NCI-H82 treated with DMSO at 0.1 percent for 48 hours (cell line): ENCODE measurements at regions not wholly inside any gene's neighbourhood (a gene's known extent, or its start where the extent isn't known, plus 50 kb on each side); places are given as distances from the start of the nearest gene placed in this dataset.

Experiments
- DNase-seq: peaks from one replicate; lab custom pipeline; 2025; ENCODE audit not compliant: unreplicated experiment; lab: John Stamatoyannopoulos, UW

DNA sequence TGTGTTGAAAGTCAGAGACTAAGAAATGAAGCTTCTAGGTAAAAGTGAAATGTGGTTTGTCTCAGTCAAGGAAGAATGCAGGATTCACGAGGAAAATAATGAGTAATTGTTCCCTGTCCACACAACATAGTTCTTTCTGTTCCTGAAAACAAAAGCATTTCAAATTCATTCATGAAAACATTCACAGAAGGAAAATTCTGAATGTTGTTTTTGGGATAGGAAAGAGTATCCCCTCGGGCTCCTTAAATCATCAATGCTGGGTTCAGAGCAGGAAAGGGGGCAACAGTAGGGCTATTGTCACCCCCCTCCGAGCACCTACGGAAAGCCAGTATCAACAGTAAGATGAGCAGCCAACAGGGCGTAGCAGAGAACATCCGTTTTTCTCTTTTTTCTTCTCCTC is 769.9 kb upstream of the ADAMTS16 start:
- DNase-seq = no peak

GRCh38 chr5:4372481-4372880 is 767.6 kb upstream of the ADAMTS16 start:
- DNase-seq = no peak

- DNase-seq = no peak
Measured at GRCh38 chr5:4373051-4373820, 766.9 kb upstream of the ADAMTS16 start.

- DNase-seq = no peak
Measured at GRCh38 chr5:4374866-4375265, 765.3 kb upstream of the ADAMTS16 start.

GRCh38 chr5:4375640-4376039 is 764.5 kb upstream of the ADAMTS16 start:
- no peak for DNase-seq

DNA sequence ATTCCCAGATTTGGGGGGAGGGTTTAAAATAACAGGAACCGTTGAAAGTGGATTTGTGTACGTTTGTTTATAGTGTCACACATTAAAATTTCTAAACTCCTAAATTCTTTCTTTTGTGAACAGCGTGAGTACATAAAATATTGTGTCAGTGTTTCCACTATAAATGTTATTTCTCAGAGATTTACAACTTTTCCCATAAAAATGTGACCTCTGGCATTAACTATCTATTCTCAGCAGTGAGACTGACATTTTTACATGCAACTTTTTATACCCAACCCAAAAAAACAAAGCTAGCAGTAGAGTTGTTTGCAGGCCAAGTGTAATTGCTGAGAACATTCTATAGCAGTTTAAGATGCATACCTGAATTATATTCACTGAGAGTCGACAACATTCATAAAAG is 757.0 kb upstream of the ADAMTS16 start:
- no peak for DNase-seq

DNA sequence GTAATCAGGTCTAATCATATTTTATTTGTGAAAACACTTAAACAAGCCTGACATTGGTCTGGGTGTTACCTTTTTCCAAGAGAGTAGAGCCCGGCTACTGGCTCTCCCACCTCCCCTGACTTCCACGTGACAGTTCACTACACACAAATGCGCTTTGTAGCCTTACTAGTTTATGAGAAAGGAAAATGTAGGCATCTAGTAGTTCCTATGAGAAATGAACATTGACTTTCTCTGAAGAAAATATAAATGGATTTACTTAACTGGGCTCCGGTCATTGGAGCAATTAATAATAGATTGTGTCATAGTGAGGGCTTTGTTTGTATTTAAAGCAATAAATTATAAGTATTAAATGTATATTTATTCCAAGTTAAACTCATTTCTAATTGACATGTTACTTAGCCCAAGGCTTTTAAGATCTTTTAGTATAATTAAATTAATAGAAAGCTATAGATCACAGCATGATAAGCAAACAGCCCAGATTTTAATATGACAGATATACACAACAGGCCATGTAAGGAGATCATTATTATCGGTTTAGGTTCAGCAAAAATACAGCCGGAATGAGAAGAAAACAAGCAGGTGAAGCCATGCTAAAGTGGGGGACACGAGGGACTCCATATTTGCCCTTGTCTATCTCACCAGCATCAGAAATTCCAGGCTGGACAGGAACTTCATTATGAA is 756.5 kb upstream of the ADAMTS16 start:
- no peak for DNase-seq

- no peak for DNase-seq
Measured at GRCh38 chr5:4384649-4385048, 755.5 kb upstream of the ADAMTS16 start.

- no peak for DNase-seq
Measured at GRCh38 chr5:4386152-4386551, 754.0 kb upstream of the ADAMTS16 start.

GRCh38 chr5:4387290-4387689 is 752.8 kb upstream of the ADAMTS16 start:
- no peak for DNase-seq

DNA sequence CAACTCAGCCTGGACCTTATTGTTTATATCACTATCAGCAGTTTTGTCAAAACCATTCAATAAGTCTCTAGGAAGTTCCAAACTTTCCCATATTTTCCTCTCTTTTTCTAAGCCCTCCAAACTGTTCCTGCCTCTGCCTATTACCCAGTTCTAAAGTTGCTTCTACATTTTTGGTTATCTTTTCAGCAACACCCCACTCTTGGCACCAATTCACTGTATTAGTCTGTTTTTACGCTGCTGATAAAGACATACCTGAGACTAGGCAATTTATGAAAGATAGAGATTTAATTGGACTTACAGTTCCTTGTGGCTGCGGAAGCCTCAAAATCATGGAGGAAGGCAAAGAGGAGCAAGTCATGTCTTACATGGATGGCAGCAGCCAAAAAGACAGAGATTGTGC is 744.4 kb upstream of the ADAMTS16 start:
- no peak for DNase-seq

GRCh38 chr5:4405614-4406219 is 734.4 kb upstream of the ADAMTS16 start:
- no peak for DNase-seq

DNA sequence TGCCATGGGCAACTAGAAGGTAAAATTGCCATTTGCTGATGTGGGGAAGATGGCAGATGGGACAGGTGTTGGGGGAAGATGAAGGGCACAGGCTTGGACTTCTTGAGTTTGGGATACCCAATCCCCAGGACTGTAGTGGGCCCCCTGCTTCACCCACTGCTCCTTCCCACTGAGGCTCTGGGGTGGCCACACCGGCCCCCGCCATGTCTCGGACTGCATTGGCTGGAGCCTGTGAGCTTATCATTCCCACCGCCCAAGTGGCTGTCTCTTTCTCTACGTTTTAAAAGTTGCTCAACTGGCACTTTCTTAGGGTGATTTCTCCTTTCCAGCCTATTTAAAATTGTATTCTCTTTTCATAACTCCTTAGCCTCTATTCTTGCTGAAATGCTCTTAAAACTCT is 730.0 kb upstream of the ADAMTS16 start:
- no peak for DNase-seq

DNA sequence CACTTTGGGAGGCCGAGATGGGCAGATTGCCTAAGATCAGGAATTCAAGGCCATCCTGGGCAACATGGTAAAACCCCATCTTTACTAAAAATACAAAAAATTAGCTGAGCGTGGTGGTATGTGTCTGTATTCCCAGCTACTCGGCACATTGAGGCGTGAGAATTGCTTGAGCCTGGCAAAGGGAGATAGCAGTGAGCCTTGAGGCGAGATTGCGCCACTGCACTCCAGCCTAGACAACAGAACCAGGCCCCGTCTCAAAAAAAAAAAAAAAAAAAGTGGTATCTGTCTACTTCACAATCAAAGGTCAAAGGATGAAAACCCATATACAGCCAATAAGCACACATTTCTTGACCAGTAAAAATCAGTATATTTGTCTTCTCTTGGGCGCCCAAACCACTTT is 728.5 kb upstream of the ADAMTS16 start:
- no peak for DNase-seq

DNA sequence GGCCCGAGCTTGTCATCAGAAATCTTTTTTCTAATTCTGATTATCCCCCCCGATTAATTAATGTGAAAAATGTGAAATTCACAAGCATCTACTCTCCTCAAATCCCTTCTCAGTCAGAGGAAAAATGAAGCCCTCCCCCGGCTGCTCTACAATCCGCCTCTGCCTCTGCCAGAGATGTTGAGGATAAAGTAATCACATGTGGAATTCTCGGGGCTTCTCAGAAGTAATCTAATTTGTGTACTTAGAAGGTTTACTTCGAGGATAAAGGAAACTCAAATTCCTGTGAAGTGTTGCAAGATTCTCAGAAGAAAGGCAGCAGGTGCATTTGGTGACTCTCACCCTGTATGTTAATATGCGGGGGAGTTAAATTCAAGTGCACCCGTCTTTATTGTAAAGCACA is 726.1 kb upstream of the ADAMTS16 start:
- DNase-seq = no peak

DNA sequence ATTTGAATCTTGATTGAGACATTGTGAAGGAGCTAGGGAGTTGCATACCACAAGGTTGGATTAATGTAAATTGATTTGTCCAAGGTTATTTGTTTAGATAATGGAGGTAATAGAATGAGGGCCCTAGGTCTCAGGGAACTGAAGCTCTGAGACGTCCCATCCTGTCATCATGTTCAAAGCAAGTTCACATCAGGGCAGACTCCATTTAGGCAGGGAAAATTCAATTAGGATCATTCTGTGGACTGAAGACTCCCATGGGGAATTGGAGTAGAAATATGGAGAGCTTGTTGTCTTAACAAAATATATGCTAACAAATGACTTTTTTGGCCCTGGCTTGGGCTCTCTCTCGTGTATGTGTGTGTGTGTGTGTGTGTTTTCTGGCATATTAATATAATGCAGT is 722.0 kb upstream of the ADAMTS16 start:
- no peak for DNase-seq

DNA sequence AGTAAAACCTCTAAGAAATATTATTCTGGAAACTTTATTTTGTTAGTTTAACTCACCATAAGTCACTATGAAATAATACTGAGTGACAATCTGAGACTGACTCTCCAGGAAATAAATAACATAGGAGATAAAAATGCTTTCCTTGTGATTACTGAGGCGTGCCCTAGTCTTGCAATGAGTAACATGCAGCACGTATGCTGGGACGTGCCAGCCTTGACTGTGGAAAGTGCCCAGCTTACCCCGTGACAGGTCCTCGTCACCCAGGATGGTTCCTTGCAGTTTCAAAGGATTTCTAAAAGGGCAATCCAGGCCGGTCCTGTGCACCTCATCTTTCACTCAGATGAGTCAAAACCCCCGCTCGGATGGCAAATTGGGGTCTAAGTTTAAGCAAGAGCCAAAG is 720.8 kb upstream of the ADAMTS16 start:
- DNase-seq = no peak

GRCh38 chr5:4420177-4420576 is 720.0 kb upstream of the ADAMTS16 start:
- DNase-seq = no peak

DNA sequence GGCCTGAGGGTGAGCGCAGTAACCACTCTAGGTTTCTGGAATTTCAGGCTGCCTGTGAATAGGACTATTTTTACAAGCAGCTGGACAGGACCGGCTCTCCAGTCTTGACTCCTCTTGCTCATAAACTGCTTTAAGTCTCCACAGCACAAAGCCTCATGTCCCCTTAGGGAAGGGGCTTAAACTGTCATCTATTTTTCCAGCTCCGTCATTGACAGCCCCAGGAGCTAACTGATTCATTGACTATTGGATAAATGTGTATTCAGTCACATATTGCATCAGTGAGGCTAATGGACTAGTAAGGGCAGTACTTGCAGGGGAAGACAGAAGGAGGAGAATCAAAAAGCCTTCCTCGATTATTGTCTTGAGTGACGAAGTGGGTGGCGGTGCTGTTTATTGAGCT is 719.4 kb upstream of the ADAMTS16 start:
- DNase-seq = no peak

DNA sequence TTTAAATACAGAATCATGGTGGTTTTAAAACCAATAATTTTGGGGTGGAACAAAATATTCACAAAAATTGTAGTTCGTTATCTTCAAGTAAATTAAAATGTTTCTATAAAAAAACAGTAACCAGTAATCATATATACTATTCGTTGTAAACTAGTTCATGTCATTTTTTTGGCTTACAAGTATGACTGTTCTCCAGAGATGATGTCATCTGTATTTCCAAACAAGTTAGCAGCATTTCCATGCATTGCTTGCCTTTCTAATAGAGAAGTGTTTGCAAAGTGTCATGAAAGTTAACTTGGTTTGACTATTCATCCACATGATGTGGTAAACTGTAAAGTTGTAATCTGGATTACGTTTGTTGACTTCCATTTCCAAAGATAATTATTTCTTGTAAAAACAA is 717.9 kb upstream of the ADAMTS16 start:
- no peak for DNase-seq

GRCh38 chr5:4424895-4425294 is 715.2 kb upstream of the ADAMTS16 start:
- no peak for DNase-seq

DNA sequence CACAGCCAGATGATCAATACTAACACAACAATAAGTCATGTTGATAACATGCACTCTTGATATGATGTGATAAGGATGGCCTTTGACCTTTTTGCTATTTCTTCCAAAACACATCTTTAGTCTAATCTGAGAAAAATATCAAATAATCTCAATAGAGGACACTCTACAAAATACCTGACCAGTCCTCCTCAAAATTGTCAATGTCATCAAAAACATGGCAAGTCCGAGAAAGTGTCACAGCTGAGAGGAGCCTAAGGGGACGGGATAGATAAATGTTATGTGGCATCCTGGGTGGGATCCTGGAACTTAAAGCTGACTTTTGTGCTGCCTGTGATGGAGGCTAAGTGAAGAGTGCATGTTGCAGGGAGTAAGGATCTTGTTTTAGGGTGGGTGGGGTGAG is 699.6 kb upstream of the ADAMTS16 start:
- DNase-seq = no peak
